ENCODE measurements at regions not wholly inside any gene's neighbourhood (a gene's known extent, or its start where the extent isn't known, plus 50 kb on each side); places are given as distances from the start of the nearest gene placed in this dataset.

- TF ChIP-seq EZH2 (IDR thresholded peaks at IDR 0.05; ENCODE audit: low read depth) (no peak), CTCF (conservative IDR thresholded peaks at IDR 0.05) (no peak)
Measured at GRCh38 chr2:145599756-145600155, 1079.8 kb upstream of the ZEB2 start.
